Trophoblast cell (in vitro differentiated cells and primary cell): ENCODE measurements at regions not wholly inside any gene's neighbourhood (a gene's known extent, or its start where the extent isn't known, plus 50 kb on each side); places are given as distances from the start of the nearest gene placed in this dataset.

Source experiments
- DNase-seq, 2 donors: peaks; one replicate each; pipeline ENCODE4 v3.0.0-alpha.2; 2016
- H2AFZ ChIP-seq: 2 replicates; pipeline ENCODE4 v1.6.1; 2013; ENCODE audit warnings: low read length, moderate library complexity, mild to moderate bottlenecking; ENCODE audit not compliant: insufficient read depth, poor library complexity
- H2AK5ac ChIP-seq: 2 replicates; pipeline ENCODE4 v1.6.1; 2013; ENCODE audit warnings: mild to moderate bottlenecking, low read length
- H2BK120ac ChIP-seq: 2 replicates; pipeline ENCODE4 v1.6.1; 2013; ENCODE audit warnings: low read length, mild to moderate bottlenecking, moderate library complexity; ENCODE audit not compliant: insufficient read depth, poor library complexity
- H2BK12ac ChIP-seq: 2 replicates; pipeline ENCODE4 v1.6.1; 2013; ENCODE audit warnings: mild to moderate bottlenecking, low read length, moderate library complexity
- H2BK5ac ChIP-seq: 2 replicates; pipeline ENCODE4 v1.6.1; 2013; ENCODE audit warnings: low read length, low read depth, moderate library complexity, mild to moderate bottlenecking; ENCODE audit not compliant: poor library complexity
- H3K14ac ChIP-seq: 2 replicates; pipeline ENCODE4 v1.6.1; 2013; ENCODE audit warnings: mild to moderate bottlenecking, low read length
- H3K18ac ChIP-seq: 2 replicates; pipeline ENCODE4 v1.6.1; 2013; ENCODE audit warnings: mild to moderate bottlenecking, low read length
- H3K23ac ChIP-seq: 2 replicates; pipeline ENCODE4 v1.6.1; 2013; ENCODE audit warnings: low read length
- H3K27ac ChIP-seq: 2 replicates; pipeline ENCODE4 v1.5.1; 2013; ENCODE audit warnings: low read depth, mild to moderate bottlenecking, inconsistent platforms, low read length, moderate library complexity
- H3K27me3 ChIP-seq: 2 replicates; pipeline ENCODE4 v1.6.1; 2013; ENCODE audit warnings: inconsistent platforms, mild to moderate bottlenecking, low read length, moderate library complexity; ENCODE audit not compliant: insufficient read depth
- H3K36me3 ChIP-seq, 2 experiments: 1 replicate in 1 of 2; 2 replicates in 1 of 2; pipeline ENCODE4 v1.6.1; 2013; ENCODE audit warnings: low read length in 2 of 2, mild to moderate bottlenecking in 2 of 2, moderate library complexity in 1 of 2; ENCODE audit not compliant: insufficient read depth in 2 of 2, control insufficient read depth in 1 of 2
- H3K4ac ChIP-seq: 2 replicates; pipeline ENCODE4 v1.6.1; 2013; ENCODE audit warnings: low read depth, mild to moderate bottlenecking, low read length, moderate library complexity
- H3K4me1 ChIP-seq, 2 experiments: 1 replicate in 1 of 2; 2 replicates in 1 of 2; pipeline ENCODE4 v1.6.1; 2013; ENCODE audit warnings: low read length in 2 of 2, mild to moderate bottlenecking in 2 of 2, moderate library complexity in 1 of 2; ENCODE audit not compliant: insufficient read depth in 2 of 2, control insufficient read depth in 1 of 2
- H3K4me2 ChIP-seq: 2 replicates; pipeline ENCODE4 v1.6.1; 2013; ENCODE audit warnings: inconsistent platforms, mild to moderate bottlenecking, low read length, moderate library complexity
- H3K4me3 ChIP-seq: 2 replicates; pipeline ENCODE4 v1.5.1; 2013; ENCODE audit warnings: mild to moderate bottlenecking, low read depth, low read length, inconsistent platforms
- H3K79me1 ChIP-seq: one replicate; pipeline ENCODE4 v1.6.1; 2013; ENCODE audit warnings: low read length
- H3K79me2 ChIP-seq: 2 replicates; pipeline ENCODE4 v1.6.1; 2013; ENCODE audit warnings: low read length, mild to moderate bottlenecking; ENCODE audit not compliant: control insufficient read depth, insufficient read depth, poor library complexity
- H3K9ac ChIP-seq: 2 replicates; pipeline ENCODE4 v1.6.1; 2013; ENCODE audit warnings: mild to moderate bottlenecking, low read length
- H3K9me3 ChIP-seq: 2 replicates; pipeline ENCODE4 v1.6.1; 2013; ENCODE audit warnings: low read depth, mild to moderate bottlenecking, control low read depth, inconsistent platforms, low read length; ENCODE audit not compliant: insufficient read depth
- H4K12ac ChIP-seq: 2 replicates; pipeline ENCODE4 v1.6.1; 2013; ENCODE audit warnings: low read depth, mild to moderate bottlenecking, low read length, moderate library complexity
- H4K8ac ChIP-seq: 2 replicates; pipeline ENCODE4 v1.6.1; 2013; ENCODE audit warnings: low read depth, mild to moderate bottlenecking, low read length, moderate library complexity
- H4K91ac ChIP-seq: one replicate; pipeline ENCODE4 v1.6.1; 2013; ENCODE audit warnings: low read depth, mild to moderate bottlenecking, low read length, moderate library complexity
- WGBS: extraction: QIAGEN DNeasy Blood & Tissue Kit; methylation state at CpG from one replicate; pipeline ENCODE4 v1.1.7; 2013; ENCODE audit warnings: missing lambda C conversion rate; ENCODE audit not compliant: insufficient read length, insufficient coverage; ENCODE audit errors: extremely low coverage; 5-methylcytosine and 5-hydroxymethylcytosine counted together

DNA sequence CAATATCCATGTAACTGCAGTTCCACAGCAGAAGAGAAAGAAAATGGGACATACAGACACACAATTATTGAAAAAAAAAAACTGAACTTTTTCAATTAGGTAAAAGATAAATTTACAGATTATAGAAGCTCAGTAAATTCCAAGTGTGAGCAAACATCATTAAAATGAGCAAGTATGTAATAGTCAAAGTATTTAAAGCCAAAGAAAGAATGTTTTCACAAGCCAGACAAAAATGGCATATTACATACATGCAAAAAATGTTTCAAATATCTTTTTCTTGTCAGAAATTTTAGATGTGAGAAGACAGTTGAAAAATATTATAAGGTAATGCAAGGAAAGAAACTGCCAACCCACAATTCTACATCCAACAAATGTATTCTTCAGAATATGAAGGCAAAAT lies 150.2 kb upstream of the AKR1E2 start:
- peak in 1 of 2 donors; percentile 58 for DNase-seq
- Histone ChIP-seq H4K91ac (no peak overlapping the region), H3K9ac (no peak overlapping the region), H3K36me3 (no peaks in the 10 kb centered on the region), H3K14ac (no peak overlapping the region), H4K8ac (no peak overlapping the region), H2AFZ (no peak overlapping the region), H2BK12ac (no peak overlapping the region), H3K79me2 (no peaks in the 10 kb centered on the region), H3K27ac (no peak overlapping the region), H3K23ac (no peak overlapping the region), H3K4me2 (no peak overlapping the region), H3K27me3 (no peaks in the 10 kb centered on the region), H3K9me3 (no peaks in the 10 kb centered on the region), H4K12ac (no peak overlapping the region), H2BK120ac (no peak overlapping the region), H3K18ac (no peak overlapping the region), H2BK5ac (no peak overlapping the region), H3K4ac (no peak overlapping the region), H3K79me1 (peaks cover 8% of the 10 kb centered on the region), H3K4me3 (no peak overlapping the region), H3K4me1 (peaks cover 2 to 4% of the 10 kb centered on the region in 2 experiments), H2AK5ac (no peak overlapping the region)

DNA sequence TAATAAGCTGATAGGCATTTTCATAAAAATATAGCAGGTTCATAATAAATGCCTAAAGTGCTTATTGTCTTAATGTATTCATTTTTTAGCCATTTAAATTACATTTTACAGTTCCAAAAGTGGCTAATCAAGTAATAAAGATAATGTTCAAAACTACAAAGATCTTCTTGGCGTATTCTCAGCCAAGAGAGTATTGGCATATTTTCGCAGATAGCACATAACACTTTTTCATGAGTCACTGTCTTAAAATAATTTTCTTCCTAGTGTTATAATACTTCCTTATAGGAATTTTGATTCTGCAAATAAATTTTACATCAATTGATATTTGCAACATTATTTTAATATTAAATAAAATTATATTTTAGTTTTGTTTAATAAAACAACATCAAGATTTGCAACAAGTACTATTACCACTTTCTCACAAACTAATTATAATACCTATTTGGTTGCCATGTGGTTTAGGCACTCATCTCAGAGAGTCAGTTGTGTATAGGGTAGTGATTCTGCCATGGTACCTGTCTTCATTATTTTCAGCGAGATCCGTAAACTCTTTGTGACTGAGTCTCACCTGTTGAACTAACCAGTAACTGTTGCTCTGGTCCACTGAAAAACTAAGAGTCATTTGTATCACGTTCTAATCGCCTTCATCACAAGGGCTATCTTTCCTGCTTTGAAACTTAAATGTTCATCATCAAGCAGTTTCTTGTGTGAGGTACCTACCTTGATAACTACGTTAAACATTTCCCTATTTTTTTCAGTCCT lies 152.5 kb upstream of the AKR1E2 start:
- H3K4me2 ChIP-seq, result no peak overlapping the region
- H2AFZ ChIP-seq, result no peak overlapping the region
- H3K79me1 ChIP-seq, result peaks cover 12% of the 10 kb centered on the region
- no peak overlapping the region for H4K91ac ChIP-seq
- no peak overlapping the region for H2AK5ac ChIP-seq
- no peaks in the 10 kb centered on the region for H3K36me3 ChIP-seq
- no peak overlapping the region for H3K23ac ChIP-seq
- no peak overlapping the region for H3K9ac ChIP-seq
- H4K12ac ChIP-seq, result no peak overlapping the region
- no peaks in the 10 kb centered on the region for H3K27me3 ChIP-seq
- no peaks in the 10 kb centered on the region for H3K79me2 ChIP-seq
- DNase-seq, result no peak
- no peak overlapping the region for H3K4me3 ChIP-seq
- H2BK120ac ChIP-seq, result peak overlapping the region; percentile 20
- peaks cover 2 to 4% of the 10 kb centered on the region in 2 experiments for H3K4me1 ChIP-seq
- H3K27ac ChIP-seq, result no peak overlapping the region
- no peak overlapping the region for H3K18ac ChIP-seq
- no peaks in the 10 kb centered on the region for H3K9me3 ChIP-seq
- H2BK5ac ChIP-seq, result no peak overlapping the region
- no peak overlapping the region for H4K8ac ChIP-seq
- no CpG with 5 or more reads among the region's 7 CpGs for WGBS
- peak overlapping the region; percentile 65 for H2BK12ac ChIP-seq
- H3K14ac ChIP-seq, result no peak overlapping the region
- H3K4ac ChIP-seq, result no peak overlapping the region

DNA sequence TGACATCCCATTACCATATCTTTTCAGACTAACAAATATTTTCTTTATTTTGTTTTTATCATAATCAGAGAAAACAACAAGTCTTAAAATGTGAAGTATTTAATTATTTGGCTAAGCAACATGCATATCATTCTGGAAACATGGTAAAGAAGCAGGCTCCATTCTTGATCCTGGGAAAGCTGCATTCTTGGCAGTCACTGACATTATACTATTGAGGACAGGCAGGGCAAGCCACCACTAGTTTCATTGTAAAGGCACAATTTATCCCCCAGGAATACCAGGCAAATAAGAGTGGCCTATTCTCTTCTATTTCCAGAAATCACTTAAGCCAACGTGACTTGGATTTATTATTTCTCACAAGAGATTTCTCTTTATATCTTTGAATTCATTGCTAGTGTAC lies 153.8 kb upstream of the AKR1E2 start:
- H4K12ac ChIP-seq, result no peak overlapping the region

DNA sequence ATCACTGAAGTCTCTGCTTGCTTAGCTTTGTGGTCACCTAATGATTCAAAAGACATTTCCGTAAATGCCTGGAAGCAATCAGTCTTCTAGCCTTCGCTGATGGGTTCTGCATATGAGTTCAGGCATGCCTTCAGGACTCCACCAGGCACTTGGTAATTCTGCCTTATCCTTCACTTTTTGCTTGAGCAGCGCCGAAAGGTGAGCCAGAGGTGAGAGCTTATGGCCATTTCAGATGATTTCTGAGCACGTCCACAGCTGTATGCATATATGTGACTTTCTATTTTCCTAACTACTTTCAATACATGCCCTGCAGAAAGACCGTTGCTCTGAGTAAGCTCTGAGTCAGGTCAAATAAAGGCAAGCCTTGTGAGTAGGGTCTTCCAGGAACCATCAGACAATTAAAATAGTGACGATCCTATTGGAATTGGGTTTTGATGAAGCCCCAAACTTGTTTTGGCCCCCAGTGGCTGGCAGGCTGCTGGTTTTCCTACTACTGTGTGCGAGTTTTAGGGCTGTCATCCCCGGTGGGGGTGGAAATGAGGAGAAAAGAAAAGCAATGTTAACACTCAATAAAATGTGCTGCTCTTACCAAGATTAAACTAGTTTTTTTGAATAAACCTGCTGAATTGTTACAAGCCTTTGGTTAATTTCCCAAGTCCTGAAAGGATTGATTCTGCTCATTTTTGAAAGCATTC lies 154.4 kb upstream of the AKR1E2 start:
- Histone ChIP-seq H3K23ac (no peak overlapping the region), H2AK5ac (peak overlapping the region; percentile 70), H3K4me2 (peak overlapping the region; percentile 33), H3K27ac (peak overlapping the region; percentile 97), H3K4me1 (peaks cover 2 to 4% of the 10 kb centered on the region in 2 experiments), H2BK5ac (peak overlapping the region; percentile 96), H3K14ac (peak overlapping the region; percentile 87), H3K4ac (peak overlapping the region; percentile 80), H4K12ac (peak overlapping the region; percentile 68), H4K8ac (peak overlapping the region; percentile 77), H3K9me3 (no peaks in the 10 kb centered on the region), H3K79me2 (no peaks in the 10 kb centered on the region), H2BK120ac (peak overlapping the region; percentile 99), H2AFZ (no peak overlapping the region), H2BK12ac (peak overlapping the region; percentile 94), H3K36me3 (no peaks in the 10 kb centered on the region), H3K79me1 (peaks cover 12% of the 10 kb centered on the region), H3K27me3 (no peaks in the 10 kb centered on the region), H3K4me3 (no peak overlapping the region), H3K9ac (peak overlapping the region; percentile 49), H4K91ac (peak overlapping the region; percentile 99), H3K18ac (peak overlapping the region; percentile 79)
- DNase-seq, result no peak
- WGBS, result no CpG with 5 or more reads among the region's 9 CpGs

More for the DNA sequence above, 153.8 kb upstream of the AKR1E2 start:
- no CpG with 5 or more reads among the region's 1 CpG for WGBS
- Histone ChIP-seq H3K9me3 (no peaks in the 10 kb centered on the region), H3K4me1 (peaks cover 2 to 4% of the 10 kb centered on the region in 2 experiments), H3K4me3 (no peak overlapping the region), H3K27me3 (no peaks in the 10 kb centered on the region), H3K18ac (no peak overlapping the region), H3K4ac (no peak overlapping the region), H3K36me3 (no peaks in the 10 kb centered on the region), H4K8ac (peak overlapping the region; percentile 29), H3K4me2 (no peak overlapping the region), H3K79me2 (no peaks in the 10 kb centered on the region), H3K14ac (no peak overlapping the region), H2BK5ac (no peak overlapping the region), H2AFZ (no peak overlapping the region), H3K27ac (peak overlapping the region; percentile 97), H3K23ac (no peak overlapping the region), H3K9ac (no peak overlapping the region), H2BK120ac (peak overlapping the region; percentile 38), H4K91ac (peak overlapping the region; percentile 43), H3K79me1 (peaks cover 12% of the 10 kb centered on the region), H2AK5ac (no peak overlapping the region), H2BK12ac (no peak overlapping the region)
- DNase-seq, result no peak
